ENCODE measurements at regions not wholly inside any gene's neighbourhood (a gene's known extent, or its start where the extent isn't known, plus 50 kb on each side); places are given as distances from the start of the nearest gene placed in this dataset.

DNA sequence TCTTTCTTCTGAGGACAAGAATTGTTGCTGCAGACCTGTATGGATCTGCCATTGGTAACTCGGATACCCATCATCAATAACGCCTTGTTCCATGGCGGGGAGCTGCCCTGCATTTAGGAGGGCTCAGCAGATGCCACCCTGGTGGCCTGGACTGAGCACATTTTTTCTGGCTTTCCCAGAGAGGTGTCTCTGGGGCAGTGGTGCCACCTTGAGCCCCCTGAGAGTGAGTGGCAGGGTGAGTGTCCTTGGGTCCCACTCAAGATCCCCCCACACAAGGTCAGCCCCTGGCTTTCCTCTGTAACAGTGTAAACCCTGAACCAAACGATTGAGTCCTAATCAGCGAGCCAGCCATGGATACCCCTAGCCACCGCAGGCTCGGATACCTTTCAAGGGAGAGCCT is 258.6 kb downstream of the GLRX3 start:
- H3K36me3 ChIP-seq, result no peaks in the 10 kb centered on the region
- no peak for DNase-seq (ENCODE audit: low spot score in 2 of 2)
- H3K4me3 ChIP-seq, result no peak overlapping the region
- no peaks in the 10 kb centered on the region for H3K4me1 ChIP-seq
- peaks cover 12 to 31% of the 10 kb centered on the region in 2 donors for H3K9me3 ChIP-seq
- no peaks in the 10 kb centered on the region for H3K27me3 ChIP-seq
- TF ChIP-seq POLR2A (IDR thresholded peaks at IDR 0.05) (no peak), POLR2AphosphoS5 (IDR thresholded peaks at IDR 0.05) (no peak)
- TF ChIP-seq, protein P1, sequence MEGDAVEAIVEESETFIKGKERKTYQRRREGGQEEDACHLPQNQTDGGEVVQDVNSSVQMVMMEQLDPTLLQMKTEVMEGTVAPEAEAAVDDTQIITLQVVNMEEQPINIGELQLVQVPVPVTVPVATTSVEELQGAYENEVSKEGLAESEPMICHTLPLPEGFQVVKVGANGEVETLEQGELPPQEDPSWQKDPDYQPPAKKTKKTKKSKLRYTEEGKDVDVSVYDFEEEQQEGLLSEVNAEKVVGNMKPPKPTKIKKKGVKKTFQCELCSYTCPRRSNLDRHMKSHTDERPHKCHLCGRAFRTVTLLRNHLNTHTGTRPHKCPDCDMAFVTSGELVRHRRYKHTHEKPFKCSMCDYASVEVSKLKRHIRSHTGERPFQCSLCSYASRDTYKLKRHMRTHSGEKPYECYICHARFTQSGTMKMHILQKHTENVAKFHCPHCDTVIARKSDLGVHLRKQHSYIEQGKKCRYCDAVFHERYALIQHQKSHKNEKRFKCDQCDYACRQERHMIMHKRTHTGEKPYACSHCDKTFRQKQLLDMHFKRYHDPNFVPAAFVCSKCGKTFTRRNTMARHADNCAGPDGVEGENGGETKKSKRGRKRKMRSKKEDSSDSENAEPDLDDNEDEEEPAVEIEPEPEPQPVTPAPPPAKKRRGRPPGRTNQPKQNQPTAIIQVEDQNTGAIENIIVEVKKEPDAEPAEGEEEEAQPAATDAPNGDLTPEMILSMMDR (IDR thresholded peaks at IDR 0.05), result no peak
- intact Hi-C loops (cut with DNase I; ENCODE audit: low total_unique reads), result no loop called here
- H3K27ac ChIP-seq, result no peak overlapping the region

DNA sequence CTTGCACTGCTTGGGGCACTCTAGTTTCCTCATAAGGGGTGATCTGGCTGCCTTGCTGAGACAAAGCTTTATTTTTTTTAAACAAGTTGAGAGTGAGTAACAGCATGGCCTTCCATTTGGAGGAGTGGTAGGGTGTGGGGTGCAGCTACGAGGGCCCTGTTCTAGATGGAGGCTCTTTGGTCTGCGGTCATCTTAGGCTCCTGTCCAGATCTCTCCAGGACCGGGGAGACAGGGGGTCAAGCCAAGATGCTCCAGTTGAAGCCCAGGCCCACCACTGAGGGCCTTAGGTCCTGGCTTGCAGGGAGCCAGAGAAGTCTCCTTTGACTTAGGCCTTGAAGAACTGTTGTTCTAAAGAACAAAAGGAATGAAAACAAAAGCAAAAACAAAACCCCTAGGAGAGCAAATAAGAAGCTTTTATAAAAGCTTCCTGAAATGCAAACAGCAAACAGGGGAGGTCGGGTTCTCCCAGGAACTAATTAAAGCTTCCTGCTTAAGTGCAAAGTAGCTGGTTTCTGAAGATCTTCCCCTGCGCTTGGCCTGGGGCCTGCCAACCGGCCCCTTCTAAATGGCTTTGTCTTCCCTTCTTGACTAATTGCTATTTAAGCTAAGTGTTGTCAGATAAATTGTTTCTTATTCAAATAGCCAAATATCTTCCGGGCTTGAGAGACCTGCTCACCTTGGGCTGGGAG is 259.2 kb downstream of the GLRX3 start:
- Histone ChIP-seq H3K4me3 (no peak overlapping the region), H3K36me3 (no peaks in the 10 kb centered on the region), H3K9me3 (peaks cover 12 to 31% of the 10 kb centered on the region in 2 donors), H3K27me3 (no peaks in the 10 kb centered on the region), H3K27ac (no peak overlapping the region), H3K4me1 (no peaks in the 10 kb centered on the region)
- intact Hi-C loops (cut with DNase I; ENCODE audit: low total_unique reads), result no loop called here
- TF ChIP-seq POLR2A (IDR thresholded peaks at IDR 0.05), result no peak
- TF ChIP-seq POLR2AphosphoS5 (IDR thresholded peaks at IDR 0.05), result no peak
- TF ChIP-seq, protein P1 (IDR thresholded peaks at IDR 0.05), result no peak
- DNase-seq (ENCODE audit: low spot score in 2 of 2), result peak in 1 of 2 donors; percentile 25

DNA sequence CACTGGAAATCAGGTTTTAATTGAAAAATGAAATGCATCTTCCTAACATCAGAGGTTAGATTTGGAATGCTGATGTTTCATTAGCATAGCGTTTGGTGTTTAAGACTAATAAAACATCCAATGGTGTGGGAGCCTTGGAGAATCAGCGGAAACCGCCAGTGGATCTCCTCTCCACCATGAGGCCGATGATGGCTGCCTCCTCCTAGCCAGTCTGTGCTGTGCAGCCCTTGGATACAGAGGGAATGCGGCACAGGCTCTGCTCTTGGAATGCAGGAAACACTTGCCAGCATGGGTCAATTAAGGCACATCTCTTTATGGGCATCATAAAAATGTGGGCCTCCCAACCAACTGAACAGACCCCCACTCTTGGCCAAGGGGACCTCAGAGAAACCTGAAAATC is 259.9 kb downstream of the GLRX3 start:
- H3K36me3 ChIP-seq, result no peaks in the 10 kb centered on the region
- peaks cover 12 to 31% of the 10 kb centered on the region in 2 donors for H3K9me3 ChIP-seq
- no peak overlapping the region for H3K4me3 ChIP-seq
- DNase-seq (ENCODE audit: low spot score in 2 of 2), result no peak
- H3K27ac ChIP-seq, result no peak overlapping the region
- TF ChIP-seq POLR2A (IDR thresholded peaks at IDR 0.05), result no peak
- TF ChIP-seq, protein P1 (IDR thresholded peaks at IDR 0.05), result no peak
- no peak for TF ChIP-seq POLR2AphosphoS5 (IDR thresholded peaks at IDR 0.05)
- H3K27me3 ChIP-seq, result no peaks in the 10 kb centered on the region
- H3K4me1 ChIP-seq, result no peaks in the 10 kb centered on the region
- intact Hi-C loops (cut with DNase I; ENCODE audit: low total_unique reads), result no loop called here

DNA sequence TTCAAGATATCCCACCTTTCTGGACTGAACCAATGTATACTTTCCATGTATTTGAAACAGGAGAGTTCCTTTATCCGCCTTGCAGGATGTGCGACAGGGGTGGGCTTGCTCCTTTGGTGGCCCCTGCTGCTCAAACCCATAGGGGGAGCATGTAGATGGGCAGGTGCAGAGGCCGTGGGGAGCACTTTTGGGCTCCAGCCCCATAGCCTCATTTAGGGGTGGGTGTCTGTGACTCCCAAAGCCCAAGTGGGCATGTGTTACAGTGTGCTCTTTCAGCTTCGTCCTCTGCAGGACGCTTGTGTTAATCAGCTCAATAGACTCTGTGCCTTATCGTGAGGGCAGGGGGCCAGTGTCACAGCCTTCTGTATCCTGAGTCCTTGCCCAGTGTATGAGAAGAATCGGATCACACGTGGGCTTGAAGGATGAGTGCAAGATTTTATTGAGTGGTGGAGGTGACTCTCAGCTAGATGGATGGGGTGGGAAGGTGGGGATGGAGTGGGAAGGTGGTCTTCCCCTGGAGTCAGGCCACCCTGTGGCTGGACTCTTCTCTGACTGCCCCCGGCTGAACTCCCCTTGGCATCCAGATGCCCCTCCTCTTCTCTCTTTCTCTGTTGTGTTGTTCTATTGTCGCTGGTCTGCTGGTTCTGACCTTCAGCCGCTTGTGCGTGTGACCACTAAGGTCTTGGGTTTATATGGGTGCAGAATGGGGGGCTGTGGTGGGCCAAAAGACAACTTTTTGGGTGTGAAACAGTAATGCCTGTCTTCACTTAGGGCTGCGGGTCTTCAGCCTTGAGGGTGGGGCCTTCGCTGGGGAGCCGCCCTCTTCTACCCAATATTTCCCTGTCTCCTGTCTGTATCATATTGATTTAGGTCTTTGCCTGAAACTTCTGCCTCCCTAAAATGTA is 262.2 kb downstream of the GLRX3 start:
- Histone ChIP-seq H3K27ac (no peak overlapping the region), H3K36me3 (no peaks in the 10 kb centered on the region), H3K4me3 (no peak overlapping the region), H3K27me3 (no peaks in the 10 kb centered on the region), H3K9me3 (peaks cover 12 to 31% of the 10 kb centered on the region in 2 donors), H3K4me1 (no peaks in the 10 kb centered on the region)
- no peak for DNase-seq (ENCODE audit: low spot score in 2 of 2)
- intact Hi-C loops (cut with DNase I; ENCODE audit: low total_unique reads), result no loop called here
- TF ChIP-seq, protein P1 (IDR thresholded peaks at IDR 0.05), result no peak
- TF ChIP-seq POLR2A (IDR thresholded peaks at IDR 0.05) (no peak), POLR2AphosphoS5 (IDR thresholded peaks at IDR 0.05) (no peak)

DNA sequence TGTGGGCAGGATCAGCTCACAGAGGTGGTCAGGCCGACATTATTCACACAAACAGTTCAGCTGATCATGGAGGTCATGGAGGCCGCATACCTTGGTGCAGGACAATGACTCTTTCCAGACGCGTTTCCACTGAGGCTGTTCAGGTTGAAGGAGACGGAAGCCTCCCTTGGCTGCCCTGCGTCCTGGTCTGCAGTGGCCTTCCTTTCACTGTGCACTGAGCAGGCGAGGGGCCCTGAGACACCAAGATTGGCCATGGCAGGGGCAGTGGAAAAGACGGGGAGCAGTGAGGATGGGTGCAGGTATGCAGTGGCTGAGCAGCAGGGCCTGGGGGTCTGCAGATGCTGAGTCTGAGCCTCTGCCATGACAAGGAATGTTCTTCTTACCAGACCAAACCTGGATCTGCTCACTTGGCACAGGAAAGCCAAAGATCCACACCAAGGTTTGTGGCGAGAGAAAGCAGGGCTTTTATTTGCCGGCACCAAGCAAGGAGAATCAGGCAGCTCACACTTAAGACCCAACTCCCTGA is 263.3 kb downstream of the GLRX3 start:
- no peak for TF ChIP-seq POLR2AphosphoS5 (IDR thresholded peaks at IDR 0.05)
- TF ChIP-seq, protein P1 (IDR thresholded peaks at IDR 0.05), result no peak
- no peak for TF ChIP-seq POLR2A (IDR thresholded peaks at IDR 0.05)
- DNase-seq (ENCODE audit: low spot score in 2 of 2), result no peak
- Histone ChIP-seq H3K4me3 (no peak overlapping the region), H3K27ac (no peak overlapping the region), H3K27me3 (no peaks in the 10 kb centered on the region), H3K4me1 (no peaks in the 10 kb centered on the region), H3K9me3 (peaks cover 12 to 29% of the 10 kb centered on the region in 2 donors), H3K36me3 (no peaks in the 10 kb centered on the region)
- intact Hi-C loops (cut with DNase I; ENCODE audit: low total_unique reads), result no loop called here
